Fibroblast of villous mesenchyme (primary cell): ENCODE measurements at regions not wholly inside any gene's neighbourhood (a gene's known extent, or its start where the extent isn't known, plus 50 kb on each side); places are given as distances from the start of the nearest gene placed in this dataset.

ENCODE experiments used
- DNase-seq: peaks from one replicate; pipeline ENCODE4 v3.0.0-alpha.2; 2010; ENCODE audit warnings: low read depth
- H3K4me3 ChIP-seq: 2 replicates; pipeline ENCODE4 v1.5.1; 2011; ENCODE audit warnings: low read depth, mild to moderate bottlenecking, low read length
- CTCF ChIP-seq: IDR thresholded peaks from 2 replicates; pipeline ENCODE4 v1.5.1; 2012; ENCODE audit warnings: low read depth, mild to moderate bottlenecking, low read length; ENCODE audit not compliant: insufficient read depth

- TF ChIP-seq CTCF: no peak
- DNase-seq: no peak
- H3K4me3 ChIP-seq: no peak overlapping the region
Measured at GRCh38 chrX:92230628-92231027, 451.5 kb downstream of the PCDH11X start.

GRCh38 chrX:92231391-92231790 lies 452.2 kb downstream of the PCDH11X start:
- H3K4me3 ChIP-seq: no peak overlapping the region
- no peak for TF ChIP-seq CTCF
- no peak for DNase-seq

GRCh38 chrX:92232182-92232581 lies 453.0 kb downstream of the PCDH11X start:
- peak; percentile 11 for TF ChIP-seq CTCF
- no peak for DNase-seq
- H3K4me3 ChIP-seq: no peak overlapping the region

GRCh38 chrX:92241249-92241648 lies 462.1 kb downstream of the PCDH11X start:
- DNase-seq: no peak
- no peak overlapping the region for H3K4me3 ChIP-seq
- no peak for TF ChIP-seq CTCF

- TF ChIP-seq CTCF: no peak
- DNase-seq: no peak
- no peak overlapping the region for H3K4me3 ChIP-seq
Measured at GRCh38 chrX:92247076-92247475, 467.9 kb downstream of the PCDH11X start.

- TF ChIP-seq CTCF: no peak
- DNase-seq: no peak
- H3K4me3 ChIP-seq: no peak overlapping the region
Measured at GRCh38 chrX:92249125-92249524, 469.9 kb downstream of the PCDH11X start.

GRCh38 chrX:92260102-92260501 lies 480.9 kb downstream of the PCDH11X start:
- DNase-seq: no peak
- H3K4me3 ChIP-seq: no peak overlapping the region
- TF ChIP-seq CTCF: no peak
